ENCODE measurements at regions not wholly inside any gene's neighbourhood (a gene's known extent, or its start where the extent isn't known, plus 50 kb on each side); places are given as distances from the start of the nearest gene placed in this dataset.

DNA sequence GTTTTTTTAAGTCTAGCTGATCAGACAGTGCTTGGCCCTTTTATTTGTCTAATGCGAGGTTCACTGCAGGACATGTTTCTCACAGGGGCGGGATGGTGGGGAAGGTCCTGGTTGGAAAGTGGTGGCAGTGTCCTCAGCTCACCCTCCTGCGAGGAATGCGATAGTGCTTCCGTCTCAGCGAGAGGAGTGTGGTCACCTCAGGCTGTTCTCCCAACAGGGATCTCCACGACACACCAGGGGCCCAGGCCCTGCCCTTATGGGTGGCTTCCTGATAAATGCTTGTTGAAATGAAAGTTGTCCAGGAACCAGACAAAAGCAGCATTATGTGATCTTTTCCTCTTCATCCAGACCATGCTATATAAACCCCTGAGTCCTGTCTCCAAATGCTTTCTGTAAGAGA, 70.1 kb downstream of the BOLA3 start:
- no peak overlapping the region for H3K4me2 ChIP-seq (ENCODE audit: low read length)
- no peak overlapping the region for H3K4me3 ChIP-seq (ENCODE audit: low read length)
- peaks cover 34% of the 10 kb centered on the region for H3K36me3 ChIP-seq (ENCODE audit: control insufficient read depth, low read length)
- H3K9me3 ChIP-seq (ENCODE audit: control insufficient read depth, insufficient read depth, low read length): no peaks in the 10 kb centered on the region
- TF ChIP-seq EZH2phosphoT487 (IDR thresholded peaks at IDR 0.05; ENCODE audit: borderline replicate concordance, low read length): no peak
- TF ChIP-seq, protein P1, sequence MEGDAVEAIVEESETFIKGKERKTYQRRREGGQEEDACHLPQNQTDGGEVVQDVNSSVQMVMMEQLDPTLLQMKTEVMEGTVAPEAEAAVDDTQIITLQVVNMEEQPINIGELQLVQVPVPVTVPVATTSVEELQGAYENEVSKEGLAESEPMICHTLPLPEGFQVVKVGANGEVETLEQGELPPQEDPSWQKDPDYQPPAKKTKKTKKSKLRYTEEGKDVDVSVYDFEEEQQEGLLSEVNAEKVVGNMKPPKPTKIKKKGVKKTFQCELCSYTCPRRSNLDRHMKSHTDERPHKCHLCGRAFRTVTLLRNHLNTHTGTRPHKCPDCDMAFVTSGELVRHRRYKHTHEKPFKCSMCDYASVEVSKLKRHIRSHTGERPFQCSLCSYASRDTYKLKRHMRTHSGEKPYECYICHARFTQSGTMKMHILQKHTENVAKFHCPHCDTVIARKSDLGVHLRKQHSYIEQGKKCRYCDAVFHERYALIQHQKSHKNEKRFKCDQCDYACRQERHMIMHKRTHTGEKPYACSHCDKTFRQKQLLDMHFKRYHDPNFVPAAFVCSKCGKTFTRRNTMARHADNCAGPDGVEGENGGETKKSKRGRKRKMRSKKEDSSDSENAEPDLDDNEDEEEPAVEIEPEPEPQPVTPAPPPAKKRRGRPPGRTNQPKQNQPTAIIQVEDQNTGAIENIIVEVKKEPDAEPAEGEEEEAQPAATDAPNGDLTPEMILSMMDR (IDR thresholded peaks at IDR 0.05; ENCODE audit: low read depth, low read length, poor library complexity, severe bottlenecking): no peak
- no peak overlapping the region for H3K27ac ChIP-seq (ENCODE audit: low read depth, low read length)
- no peaks in the 10 kb centered on the region for H3F3A ChIP-seq (ENCODE audit: control insufficient read depth, insufficient read depth)
- no peaks in the 10 kb centered on the region for H3K27me3 ChIP-seq (ENCODE audit: control insufficient read depth, low read length)
- no peaks in the 10 kb centered on the region for H3K79me2 ChIP-seq (ENCODE audit: control insufficient read depth, low read length)
- H3K9me2 ChIP-seq (replicated peaks; ENCODE audit: control insufficient read depth, low read length): no peaks in the 10 kb centered on the region
- no peaks in the 10 kb centered on the region for H3K4me1 ChIP-seq (ENCODE audit: control insufficient read depth, low read length)
- H4K20me1 ChIP-seq (ENCODE audit: control insufficient read depth, insufficient read depth, low read depth, low read length): no peaks in the 10 kb centered on the region

DNA sequence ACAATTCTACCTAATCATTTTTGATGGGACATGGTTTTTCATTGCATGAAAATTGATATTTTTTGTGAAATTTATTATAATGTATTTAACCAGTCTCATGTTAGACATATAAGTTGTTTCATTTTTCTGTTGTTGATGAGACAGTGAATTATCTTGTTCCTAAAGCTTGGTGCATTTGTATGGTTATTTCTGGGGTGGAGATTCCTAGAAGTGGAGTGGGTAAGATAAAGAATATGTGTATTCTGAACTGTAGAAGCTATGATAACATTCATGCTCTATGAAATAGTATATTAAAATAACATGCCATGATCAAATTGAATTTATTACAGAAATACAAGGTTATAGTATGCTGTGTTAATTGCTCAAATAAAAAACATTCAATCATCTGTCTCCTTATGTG, 69.2 kb downstream of the BOLA3 start:
- H4K20me1 ChIP-seq (ENCODE audit: control insufficient read depth, insufficient read depth, low read depth, low read length): no peaks in the 10 kb centered on the region
- no peak overlapping the region for H3K4me2 ChIP-seq (ENCODE audit: low read length)
- H3K79me2 ChIP-seq (ENCODE audit: control insufficient read depth, low read length): no peaks in the 10 kb centered on the region
- H3K9me2 ChIP-seq (replicated peaks; ENCODE audit: control insufficient read depth, low read length): no peaks in the 10 kb centered on the region
- H3K9me3 ChIP-seq (ENCODE audit: control insufficient read depth, insufficient read depth, low read length): no peaks in the 10 kb centered on the region
- H3K4me3 ChIP-seq (ENCODE audit: low read length): no peak overlapping the region
- no peaks in the 10 kb centered on the region for H3F3A ChIP-seq (ENCODE audit: control insufficient read depth, insufficient read depth)
- H3K27ac ChIP-seq (ENCODE audit: low read depth, low read length): no peak overlapping the region
- H3K27me3 ChIP-seq (ENCODE audit: control insufficient read depth, low read length): no peaks in the 10 kb centered on the region
- peaks cover 43% of the 10 kb centered on the region for H3K36me3 ChIP-seq (ENCODE audit: control insufficient read depth, low read length)
- TF ChIP-seq, protein P1 (IDR thresholded peaks at IDR 0.05; ENCODE audit: low read depth, low read length, poor library complexity, severe bottlenecking): no peak
- no peak for TF ChIP-seq EZH2phosphoT487 (IDR thresholded peaks at IDR 0.05; ENCODE audit: borderline replicate concordance, low read length)
- no peaks in the 10 kb centered on the region for H3K4me1 ChIP-seq (ENCODE audit: control insufficient read depth, low read length)

DNA sequence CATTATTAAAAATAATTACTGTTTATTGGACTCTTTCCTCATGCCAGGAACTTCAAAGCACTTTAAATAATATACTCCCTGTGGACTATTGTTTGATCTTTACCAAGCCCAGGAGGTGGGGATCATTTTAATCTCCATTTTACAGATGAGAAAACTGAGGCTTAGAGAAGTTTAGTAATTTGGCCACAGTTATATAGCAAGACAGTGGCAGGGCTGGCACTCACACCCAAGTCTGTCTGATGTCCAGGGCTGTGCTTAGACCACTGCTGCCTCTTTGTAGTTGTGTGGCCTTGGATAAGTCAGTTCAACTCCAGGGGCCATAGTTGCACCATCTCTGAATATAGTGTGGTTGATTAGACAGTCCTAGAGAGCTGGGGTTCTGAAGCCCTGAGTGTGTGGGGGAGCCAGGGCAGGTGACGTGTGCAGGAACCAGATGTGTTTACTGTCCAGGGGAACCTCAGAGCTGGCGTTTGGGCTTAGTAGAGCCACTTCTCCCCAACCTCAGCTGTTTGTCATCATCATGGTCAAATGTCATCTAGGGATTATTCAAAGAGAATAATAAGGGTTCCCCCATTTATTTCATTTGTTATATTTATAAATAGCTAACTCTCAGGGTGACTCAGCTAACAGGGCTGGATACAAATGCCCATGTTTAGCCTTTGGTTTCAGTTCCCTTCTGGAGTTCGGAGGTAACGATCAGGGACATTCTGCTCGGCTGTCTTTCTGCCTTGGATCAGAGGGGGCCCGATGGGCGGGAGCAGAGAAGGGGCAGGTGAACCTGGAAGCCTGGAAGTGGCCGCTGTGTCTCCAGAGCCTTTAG, 68.0 kb downstream of the BOLA3 start:
- Histone ChIP-seq H3K27ac (ENCODE audit: low read depth, low read length) (no peak overlapping the region), H3K4me3 (ENCODE audit: low read length) (no peak overlapping the region), H3K79me2 (ENCODE audit: control insufficient read depth, low read length) (no peaks in the 10 kb centered on the region), H3K9me2 (replicated peaks; ENCODE audit: control insufficient read depth, low read length) (no peaks in the 10 kb centered on the region), H3K4me2 (ENCODE audit: low read length) (no peak overlapping the region), H3F3A (ENCODE audit: control insufficient read depth, insufficient read depth) (no peaks in the 10 kb centered on the region), H3K27me3 (ENCODE audit: control insufficient read depth, low read length) (no peaks in the 10 kb centered on the region), H3K4me1 (ENCODE audit: control insufficient read depth, low read length) (no peaks in the 10 kb centered on the region), H4K20me1 (ENCODE audit: control insufficient read depth, insufficient read depth, low read depth, low read length) (no peaks in the 10 kb centered on the region), H3K36me3 (ENCODE audit: control insufficient read depth, low read length) (peaks cover 39% of the 10 kb centered on the region; the same call in 1 of the 2 replicates), H3K9me3 (ENCODE audit: control insufficient read depth, insufficient read depth, low read length) (no peaks in the 10 kb centered on the region)
- TF ChIP-seq EZH2phosphoT487 (IDR thresholded peaks at IDR 0.05; ENCODE audit: borderline replicate concordance, low read length): no peak
- TF ChIP-seq, protein P1 (IDR thresholded peaks at IDR 0.05; ENCODE audit: low read depth, low read length, poor library complexity, severe bottlenecking): no peak
